Stimulated activated CD4-positive, alpha-beta T cell treated with anti-CD3 and anti-CD28 coated beads, Interleukin-15, amount 100 ng/mL, for 24 hours (primary cell): ENCODE measurements at regions not wholly inside any gene's neighbourhood (a gene's known extent, or its start where the extent isn't known, plus 50 kb on each side); places are given as distances from the start of the nearest gene placed in this dataset.
"Not testable (repeated sequence)": the region's sequence is repeated elsewhere in the genome, so short reads cannot be mapped to it uniquely, and the experiment has no call there.

ENCODE experiments used
- DNase-seq: peaks from one replicate; pipeline ENCODE4 v3.0.0-alpha.2; 2020

DNA sequence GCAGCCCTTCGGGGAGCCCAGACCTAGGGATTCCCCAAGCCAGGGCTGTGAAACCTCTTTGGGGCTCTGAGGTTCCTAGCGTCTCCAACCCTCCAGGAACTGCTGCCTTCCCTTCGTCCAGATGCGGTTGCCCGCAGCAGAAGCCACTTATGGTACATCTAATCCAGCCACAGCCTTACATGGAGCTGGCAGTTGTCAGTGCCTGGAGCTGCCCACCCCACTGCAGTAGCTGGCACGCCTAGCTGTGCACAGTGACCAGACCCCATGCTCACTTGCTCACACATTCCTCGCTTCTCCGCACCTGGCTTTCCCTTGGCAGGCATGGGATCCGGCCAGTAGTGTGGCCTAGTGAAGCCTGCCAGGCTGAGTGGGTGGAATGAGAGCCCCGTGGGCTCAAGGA is 547.6 kb downstream of the TBC1D32 start:
- DNase-seq: no peak

DNA sequence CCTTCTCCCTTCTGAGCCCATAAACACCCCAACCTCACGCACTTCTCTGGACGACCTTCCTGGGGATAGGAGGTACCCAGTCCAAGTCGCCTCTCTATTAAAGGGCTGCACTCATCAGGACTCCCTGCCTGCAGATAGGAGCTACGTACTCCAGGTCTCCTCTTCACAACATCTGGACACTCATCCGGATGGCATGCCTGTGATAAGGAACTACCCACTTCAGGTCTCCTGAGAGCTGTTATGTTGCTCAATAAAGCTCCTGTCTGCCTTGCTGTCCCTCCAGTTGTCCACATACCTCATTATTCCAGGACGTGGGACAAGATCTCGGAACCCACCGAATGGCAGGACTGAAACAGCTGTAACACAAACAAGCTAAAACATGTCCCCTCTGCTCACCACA is 548.0 kb downstream of the TBC1D32 start:
- no peak for DNase-seq

DNA sequence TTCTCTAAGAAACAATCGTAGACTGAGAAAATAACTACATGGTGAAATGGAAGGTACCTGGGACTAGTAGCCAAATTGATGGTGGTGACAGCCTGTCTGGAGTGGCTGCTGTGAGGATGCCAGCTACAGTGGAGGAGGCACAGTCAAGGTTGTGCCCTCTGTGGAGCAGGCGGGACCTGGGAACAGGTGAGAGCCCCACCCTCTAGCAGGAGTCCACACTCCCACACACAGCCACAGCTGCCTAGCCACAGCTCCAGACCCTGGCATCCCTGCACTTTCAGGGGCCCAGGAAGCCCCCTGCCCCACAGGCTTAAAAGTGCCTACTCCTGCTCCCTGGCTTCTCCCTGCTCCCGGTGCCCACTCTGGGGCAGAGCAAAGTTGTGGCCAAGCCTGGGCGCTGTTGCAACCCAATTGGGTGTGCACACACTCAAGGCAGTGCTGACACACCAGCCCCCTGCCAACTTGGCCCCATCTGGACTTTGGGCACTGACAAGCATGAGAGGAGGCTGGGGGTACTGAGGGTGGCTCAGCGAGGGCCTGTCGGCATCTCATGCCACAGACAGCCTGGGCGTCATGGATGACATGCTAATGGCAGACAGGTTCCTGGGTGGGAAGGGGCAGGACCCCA is 548.7 kb downstream of the TBC1D32 start:
- DNase-seq: no peak

DNA sequence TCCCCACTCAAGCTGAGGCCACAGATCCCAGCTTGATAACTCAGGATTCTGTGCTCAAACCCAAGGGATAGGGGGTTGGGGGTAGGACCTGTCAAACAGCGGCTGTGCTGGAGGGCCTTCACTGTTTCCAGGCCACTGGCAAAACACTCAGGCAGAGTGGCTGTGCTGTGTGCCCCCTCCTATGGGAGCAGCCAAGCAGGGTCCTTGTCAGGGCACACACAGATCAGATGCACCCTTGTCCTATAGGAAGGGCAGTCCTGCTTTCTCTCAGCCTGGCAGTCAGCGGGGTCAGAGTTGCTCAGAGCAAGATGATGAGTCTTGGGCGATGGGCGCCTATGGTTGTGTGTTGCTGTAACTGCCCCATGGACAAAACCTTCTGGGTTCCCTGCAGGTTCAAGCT is 554.8 kb downstream of the TBC1D32 start:
- DNase-seq: no peak

DNA sequence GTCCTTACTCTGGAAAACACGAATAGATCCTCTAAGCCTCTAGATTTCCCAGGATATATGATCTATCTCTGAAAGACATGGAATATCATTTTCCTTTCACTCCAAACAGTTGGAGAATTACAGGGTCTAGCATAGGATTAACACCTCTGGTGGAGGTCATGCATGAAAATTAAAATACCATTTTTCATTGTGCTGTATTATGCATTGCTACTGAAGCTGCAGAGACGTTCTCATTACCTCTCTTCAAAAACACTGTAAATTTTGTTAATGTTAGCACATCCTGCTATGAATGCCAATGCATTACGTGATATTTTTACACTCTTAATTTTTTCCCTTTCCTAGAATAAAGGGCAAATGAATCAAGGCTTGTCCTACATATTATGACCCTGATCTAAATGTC is 558.6 kb downstream of the TBC1D32 start:
- no peak for DNase-seq

DNA sequence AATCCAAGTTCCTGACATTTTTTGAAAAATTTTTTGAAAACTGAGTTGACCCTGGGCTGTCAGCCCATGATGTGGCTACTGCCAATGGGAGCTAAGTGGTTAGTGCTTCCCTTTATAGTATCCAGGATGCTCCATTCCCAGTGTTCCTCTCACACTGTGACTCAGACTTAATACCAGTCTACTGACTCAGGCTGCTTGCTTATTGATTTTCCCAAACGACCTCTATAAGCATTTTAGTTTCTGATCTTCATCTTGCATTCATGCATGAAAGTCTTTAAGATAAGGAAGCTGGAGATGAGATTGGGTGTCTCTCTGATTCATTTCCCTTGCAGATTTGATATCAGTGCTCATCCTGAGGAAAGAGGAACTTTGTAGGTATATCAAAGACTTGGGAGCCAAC is 560.0 kb downstream of the TBC1D32 start:
- no peak for DNase-seq

DNA sequence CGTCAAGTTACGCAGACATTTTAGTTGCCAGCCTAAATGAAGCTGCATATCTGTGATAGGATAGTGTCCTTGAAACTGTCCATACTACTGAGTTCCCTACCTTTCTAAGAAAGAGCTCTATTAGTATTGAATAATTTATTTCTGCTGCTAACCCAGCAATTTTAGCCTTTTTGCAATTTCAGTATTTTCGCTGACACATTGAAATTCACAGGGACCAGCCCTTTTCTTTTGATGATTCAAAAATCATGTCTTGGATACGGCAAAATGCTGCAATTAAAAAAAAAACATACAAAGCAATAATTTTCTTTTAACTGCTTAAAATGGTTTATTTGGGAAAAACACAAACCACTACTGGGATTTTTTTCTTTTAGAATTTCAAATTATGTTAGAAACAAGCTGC is 563.3 kb downstream of the TBC1D32 start:
- DNase-seq: no peak

DNA sequence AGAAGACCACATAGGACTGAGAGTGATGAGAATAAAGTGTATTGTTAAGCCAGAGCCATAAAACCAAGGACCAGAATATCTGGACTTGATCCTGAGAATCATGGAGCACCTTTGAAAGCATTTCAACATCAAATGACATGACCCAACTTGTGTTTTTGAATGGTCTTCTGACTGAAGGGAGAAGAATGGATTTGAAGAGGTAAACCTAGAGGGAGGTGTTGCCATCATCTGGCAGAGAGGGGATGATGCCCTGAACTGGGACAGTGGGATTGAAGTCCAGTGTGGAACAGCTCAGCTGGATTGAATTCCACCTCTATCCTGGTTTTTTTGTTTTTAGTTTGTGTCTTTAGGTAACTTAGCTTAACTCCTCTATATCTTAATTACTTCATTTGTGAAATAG is 570.0 kb downstream of the TBC1D32 start:
- no peak for DNase-seq

DNA sequence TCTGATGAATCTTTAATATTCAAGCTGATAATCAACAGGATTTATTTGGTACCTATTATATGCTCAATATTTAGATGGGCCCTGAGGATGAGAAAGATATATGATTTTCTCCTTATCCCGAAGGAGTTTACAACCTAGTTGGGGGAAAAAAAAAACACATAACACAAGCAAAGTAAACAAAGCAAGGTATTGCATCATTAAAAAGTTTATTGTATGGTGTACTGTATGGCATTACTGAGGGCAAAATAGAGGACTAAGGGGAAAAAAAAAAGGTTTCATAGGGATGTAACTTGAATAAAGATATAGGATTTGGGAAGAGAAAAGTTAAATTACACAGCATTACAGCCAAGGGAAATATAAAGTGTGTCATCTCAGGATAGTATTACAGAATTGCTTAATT is 574.7 kb downstream of the TBC1D32 start:
- no peak for DNase-seq

DNA sequence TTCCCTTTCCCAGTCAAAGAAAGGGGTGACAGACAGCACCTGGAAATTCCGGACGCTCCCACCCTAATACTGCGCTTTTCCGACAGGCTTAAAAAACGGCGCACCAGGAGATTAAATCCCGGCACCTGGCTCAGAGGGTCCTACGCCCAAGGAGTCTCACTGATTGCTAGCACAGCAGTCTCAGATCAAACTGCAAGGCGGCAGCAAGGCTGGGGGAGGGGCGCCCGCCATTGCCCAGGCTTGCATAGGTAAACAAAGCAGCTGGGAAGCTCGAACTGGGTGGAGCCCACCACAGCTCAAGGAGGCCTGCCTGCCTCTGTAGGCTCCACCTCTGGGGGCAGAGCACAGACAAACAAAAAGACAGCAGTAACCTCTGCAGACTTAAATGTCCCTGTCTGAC is 585.7 kb downstream of the TBC1D32 start:
- not testable (repeated sequence) for DNase-seq

DNA sequence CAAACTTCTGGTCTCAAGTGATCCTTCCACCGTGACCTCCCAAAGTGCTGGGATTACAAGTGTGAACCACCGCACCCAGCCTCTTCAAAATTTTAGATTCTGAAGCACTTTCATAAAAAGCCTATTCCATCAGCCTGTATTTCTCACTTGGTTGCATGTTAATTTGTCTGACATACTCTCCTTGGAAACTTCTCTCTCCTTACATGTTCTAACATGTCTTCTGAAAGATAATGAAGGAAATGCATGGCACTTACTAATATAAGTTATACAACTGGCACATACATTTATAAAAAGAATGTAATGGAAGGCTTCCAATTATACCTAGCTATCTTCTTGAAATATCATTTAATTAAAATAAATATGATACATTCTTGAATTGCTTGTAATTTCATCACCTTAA is 597.5 kb downstream of the TBC1D32 start:
- no peak for DNase-seq

DNA sequence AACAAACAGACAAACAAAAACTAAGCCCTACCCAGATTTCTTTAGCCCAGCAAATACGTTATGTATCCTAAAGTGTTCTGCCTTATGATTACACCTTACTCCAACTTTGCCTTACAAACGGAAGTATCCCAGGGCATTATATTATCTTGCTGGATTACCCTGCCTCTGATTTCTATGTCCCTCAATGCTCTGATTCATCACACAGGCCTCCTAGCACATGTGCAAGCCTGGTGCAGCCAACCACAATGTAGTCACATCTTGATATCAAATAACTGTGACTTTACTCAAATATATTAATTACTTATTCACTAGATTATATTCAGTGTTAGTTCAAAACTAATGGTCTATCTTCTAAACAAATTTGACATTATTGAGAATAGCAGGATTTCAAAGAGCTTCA is 598.6 kb downstream of the TBC1D32 start:
- no peak for DNase-seq

DNA sequence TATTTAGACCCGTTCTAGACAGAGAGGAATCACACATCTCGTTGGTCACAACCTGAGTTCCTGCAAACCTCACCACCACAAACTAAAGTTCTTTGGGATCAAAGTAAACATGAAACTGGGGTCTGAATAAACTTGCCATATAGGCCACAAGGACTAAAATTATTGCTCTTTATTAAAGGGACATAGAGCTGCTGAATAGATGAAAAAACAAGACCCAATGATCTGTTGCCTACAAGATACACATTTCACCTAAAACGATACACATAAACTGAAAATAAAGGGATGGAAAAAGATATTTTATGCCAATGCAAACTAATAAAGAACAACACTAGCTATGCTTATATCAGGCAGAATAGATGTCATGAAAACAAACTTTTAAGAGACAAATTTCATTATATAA is 623.0 kb downstream of the TBC1D32 start:
- DNase-seq: no peak

DNA sequence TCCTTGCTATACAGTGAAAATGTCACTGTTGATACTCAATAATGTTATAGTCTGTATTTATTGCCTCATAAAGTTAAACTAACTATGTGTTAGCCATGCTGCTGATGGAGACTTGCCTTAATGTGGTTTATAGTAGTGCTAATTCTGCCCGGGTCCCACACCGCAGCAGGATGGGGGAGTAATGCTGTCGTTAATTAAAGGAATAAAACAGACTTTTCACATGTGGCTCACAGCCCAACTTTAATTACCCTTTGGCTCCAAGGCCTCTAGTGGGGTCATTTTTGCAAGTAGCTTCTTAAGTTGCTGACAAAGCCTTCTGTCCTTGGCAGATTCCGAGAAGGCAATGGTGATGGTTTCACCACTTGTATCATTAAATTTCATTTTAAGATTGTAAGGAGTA is 634.3 kb downstream of the TBC1D32 start:
- DNase-seq: no peak

DNA sequence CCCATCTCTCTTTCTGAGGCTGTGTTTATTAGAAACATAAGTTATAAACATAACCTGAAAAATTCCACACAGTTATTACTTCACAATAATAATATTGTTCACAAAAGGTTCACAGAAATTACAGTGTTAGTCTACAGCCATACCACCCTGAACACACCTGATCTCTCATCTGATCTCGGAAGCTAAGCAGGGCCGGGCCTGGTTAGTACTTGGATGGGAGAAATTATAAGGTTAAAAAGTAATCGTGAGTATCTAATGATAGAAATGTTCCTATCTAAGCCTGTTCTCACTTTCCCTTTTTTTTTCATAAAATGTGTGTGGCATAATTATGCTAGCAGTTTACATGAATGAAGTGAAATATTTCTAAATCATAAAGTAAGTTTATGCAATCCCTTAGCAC is 647.8 kb downstream of the TBC1D32 start:
- no peak for DNase-seq

DNA sequence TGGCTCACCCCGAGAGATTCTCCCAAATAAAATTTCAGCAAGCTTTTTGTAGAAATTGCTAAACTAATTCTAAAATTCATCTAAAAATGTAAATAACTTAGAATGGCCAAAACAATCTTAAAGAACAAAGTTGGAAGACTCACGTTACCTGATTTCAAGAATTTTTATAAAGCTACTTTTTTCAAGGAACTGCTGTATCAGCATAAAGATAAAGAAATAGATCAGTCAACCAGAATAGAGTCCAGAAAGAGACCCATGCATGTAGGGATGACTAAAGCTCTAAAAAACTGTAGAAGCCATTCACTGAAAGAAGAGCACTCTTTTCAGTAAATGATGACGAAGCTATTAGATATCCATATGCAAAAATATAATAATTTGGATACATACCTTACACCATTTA is 652.1 kb downstream of the TBC1D32 start:
- DNase-seq: no peak

DNA sequence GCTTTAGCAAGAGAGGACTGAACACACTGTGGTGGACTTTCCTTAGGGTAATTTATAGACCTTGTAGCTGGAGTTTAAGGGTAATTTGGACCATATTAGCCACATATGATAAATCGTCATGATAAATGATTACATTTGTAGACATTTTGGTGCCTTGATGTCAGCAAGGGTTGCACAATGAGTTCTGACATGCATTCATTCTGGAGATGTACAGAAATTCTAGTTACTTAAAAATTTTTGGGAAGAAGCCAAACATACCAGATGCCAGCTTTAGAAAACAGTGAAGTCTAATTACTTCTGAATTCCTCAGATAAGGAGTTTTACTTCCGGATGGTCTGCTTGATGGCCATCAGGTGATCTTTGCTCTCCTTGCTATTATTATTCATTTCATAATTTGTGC is 653.1 kb downstream of the TBC1D32 start:
- DNase-seq: no peak

DNA sequence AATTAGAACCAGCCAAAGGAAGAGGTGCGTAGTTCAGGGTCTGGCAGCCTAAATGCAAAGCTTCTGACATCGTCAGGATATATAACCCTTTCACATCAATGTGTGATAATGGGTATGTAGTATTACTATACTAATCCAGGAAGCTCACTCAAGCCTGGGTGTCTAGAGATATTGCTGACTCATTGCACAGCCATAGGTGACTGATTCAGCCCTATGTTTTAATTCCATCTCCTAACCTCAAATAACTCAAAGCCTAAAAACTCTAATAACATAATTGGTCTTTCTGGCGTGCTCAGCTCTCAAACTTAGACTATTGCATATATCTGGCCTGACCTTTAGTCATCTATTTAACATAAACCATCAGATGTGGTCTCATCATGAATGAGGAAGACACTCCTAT is 658.4 kb downstream of the TBC1D32 start:
- no peak for DNase-seq

DNA sequence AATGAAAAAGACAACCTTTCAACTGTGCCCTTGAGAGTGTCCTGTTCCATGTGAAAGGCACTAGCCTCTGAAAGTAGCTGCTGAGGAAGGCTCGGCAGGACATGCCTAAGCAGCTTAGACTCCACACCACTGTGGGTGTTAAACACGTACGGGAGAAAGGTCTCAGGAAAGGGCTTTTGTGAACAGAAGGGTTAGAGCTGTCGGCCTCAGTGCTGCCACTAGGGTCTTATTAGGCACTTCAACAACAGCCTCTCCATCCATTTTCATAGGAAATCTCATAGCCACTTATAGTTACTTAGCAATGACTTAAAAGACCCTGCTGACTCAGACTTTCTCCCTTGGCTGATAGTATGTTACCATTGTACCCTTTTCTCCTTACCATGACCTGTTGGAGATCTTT is 662.8 kb downstream of the TBC1D32 start:
- DNase-seq: no peak

DNA sequence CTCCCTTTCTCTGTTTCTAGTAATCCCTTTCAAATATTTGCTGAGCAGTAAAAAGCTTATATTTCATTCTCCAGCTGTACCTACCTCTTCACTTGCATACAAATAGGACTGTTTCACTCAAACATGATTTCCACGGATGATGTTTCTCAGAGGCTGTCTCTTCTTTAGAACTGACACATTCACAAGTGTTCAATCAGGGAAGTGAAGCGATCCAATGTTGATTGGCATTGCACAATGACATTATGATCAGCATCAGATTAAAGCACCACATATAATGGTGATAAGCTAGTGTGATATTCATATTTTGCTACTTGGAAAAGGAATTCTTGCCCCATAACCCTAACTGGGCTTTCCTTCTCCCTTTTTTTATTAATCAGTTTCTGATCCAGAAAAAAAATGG is 681.8 kb downstream of the TBC1D32 start:
- DNase-seq: no peak

DNA sequence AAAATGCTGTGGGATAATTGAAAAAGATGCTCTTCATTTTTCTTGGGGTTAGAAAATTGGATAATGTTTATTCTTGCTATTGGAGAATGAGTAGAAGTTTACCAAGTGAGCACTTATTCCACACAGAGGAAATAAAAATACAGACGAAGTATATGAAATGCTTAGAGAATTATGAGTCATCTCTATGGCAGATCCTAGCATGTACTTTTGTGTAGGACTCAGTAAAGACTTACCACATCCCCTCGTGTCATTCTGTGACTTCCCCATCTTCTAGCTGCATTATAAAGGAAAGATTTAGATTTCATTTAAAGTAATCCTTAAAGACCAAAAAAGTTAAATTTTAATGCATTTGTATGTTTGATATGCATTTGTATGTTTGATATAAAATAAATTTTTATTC is 685.6 kb downstream of the TBC1D32 start:
- DNase-seq: no peak

DNA sequence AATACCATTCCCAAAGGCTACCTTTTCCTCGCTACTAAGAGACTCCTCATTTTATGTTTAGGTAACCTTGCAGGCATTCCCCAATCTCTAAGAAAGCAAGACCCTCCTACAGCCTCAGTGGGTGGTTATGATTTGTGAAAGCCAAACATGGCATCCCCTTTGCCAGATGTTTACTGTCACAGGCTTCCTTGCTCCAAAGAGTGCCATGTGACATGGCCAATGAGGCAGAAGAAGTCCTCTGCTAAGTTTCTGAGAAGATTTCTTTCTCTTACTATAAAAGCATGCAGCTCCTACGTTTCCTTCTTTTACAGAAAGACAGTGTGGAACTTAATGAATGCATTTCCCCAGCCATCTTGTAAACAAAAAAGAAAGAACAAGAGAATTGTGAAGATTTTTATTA is 688.2 kb downstream of the TBC1D32 start:
- no peak for DNase-seq

DNA sequence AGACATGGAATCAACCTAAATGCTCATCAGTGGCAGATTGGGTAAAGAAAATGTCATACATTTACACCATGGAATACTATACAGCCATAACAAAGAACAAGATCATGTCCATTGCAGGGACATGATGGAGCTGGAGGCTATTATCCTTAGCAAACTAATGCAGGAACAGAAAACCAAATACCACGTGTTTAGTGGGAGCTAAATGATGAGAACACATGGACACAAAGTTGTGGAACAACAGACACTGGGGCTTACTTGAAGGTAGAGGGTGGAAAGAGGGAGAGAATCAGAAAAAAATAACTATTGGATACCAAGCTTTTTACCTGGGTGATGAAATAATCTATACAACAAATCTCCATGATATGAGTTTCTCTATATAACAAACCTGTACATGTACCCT is 701.3 kb downstream of the TBC1D32 start:
- no peak for DNase-seq

DNA sequence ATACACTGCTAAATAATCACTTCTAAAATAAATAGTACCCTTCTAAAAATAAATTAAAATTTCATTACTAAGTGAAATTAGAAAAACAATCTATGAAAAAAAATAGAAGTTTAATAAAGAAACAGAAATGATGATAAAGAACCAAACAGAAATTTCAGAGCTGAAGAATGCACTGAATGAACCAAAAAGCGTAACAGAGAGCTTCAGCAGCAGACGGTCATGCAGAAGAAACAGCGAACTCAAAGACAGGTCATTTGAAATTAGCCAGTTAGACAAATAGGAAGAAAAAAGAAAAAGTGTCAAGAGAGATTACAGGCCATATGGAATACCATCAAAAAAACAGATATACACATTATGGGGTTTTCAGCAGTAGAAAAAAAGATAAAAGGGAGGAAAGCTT is 706.7 kb downstream of the TBC1D32 start:
- no peak for DNase-seq

DNA sequence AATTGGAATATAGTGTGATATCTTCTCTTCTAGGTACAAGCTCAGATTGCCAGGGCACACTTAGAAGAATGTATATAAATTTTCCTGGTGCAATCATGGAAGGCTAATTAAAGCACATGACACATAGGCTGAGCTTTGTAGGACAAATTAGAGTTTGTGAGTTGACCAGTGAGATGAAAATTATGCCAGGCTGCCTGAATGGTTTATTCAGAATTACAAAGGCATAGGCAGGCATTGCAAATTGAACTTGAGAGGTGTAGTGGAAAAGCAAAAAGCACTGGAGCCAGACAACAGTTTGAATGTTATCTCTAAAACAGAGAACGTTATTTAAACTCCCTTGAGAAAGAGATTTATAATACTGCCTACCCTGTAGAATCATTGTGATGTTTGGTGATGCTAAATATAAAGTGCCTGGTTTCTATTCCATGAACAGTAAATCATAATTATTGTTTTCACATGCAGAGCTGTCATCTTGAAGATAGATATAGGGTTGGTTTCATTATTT is 712.1 kb downstream of the TBC1D32 start:
- no peak for DNase-seq

DNA sequence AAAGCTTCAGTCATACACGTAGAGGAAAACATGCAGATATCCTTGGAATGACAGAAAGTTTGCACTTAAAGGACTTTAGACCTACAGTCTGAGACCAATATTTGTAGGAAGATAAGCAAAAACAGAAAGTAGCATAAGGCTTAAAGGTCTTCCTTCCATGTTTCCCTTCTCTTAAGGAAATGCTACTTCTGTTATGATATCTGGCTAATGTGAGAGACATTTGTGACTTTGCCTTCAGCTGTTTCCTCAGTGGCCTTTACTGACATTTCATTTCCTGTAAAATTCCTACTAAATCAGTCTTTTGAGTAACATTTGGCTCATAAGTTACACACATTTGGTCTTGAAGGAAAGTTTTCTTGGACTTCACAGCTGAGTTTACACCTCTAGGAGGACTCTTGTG is 713.4 kb downstream of the TBC1D32 start:
- DNase-seq: no peak
